Muscle of back (tissue), 3 donors: ENCODE measurements at regions not wholly inside any gene's neighbourhood (a gene's known extent, or its start where the extent isn't known, plus 50 kb on each side); places are given as distances from the start of the nearest gene placed in this dataset.

Experiments
- DNase-seq, 3 donors: peaks; one replicate each; pipeline versions ENCODE4 v3.0.0 to v3.0.0-alpha.2; 2013

- no peak for DNase-seq
Measured at GRCh38 chr4:42330002-42330592, 67.2 kb upstream of the SHISA3 start.

DNA sequence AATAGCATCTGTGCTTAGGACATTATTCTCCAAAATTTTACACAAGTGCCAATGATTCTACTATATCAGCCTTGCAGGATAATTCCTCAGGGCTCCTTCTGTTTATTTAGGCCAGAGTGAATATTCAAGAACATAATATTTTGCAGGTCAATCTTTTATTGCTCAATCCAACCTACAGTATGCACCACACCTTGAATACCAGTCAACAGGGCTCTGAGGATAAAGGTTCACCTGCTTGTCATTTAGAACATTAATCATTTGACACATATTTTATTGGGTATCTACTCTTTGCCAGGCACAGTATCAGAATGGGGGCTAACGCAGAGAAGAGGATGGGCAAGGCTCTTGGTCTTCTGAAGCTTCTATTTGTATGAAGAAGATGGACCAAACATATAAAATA, 66.2 kb upstream of the SHISA3 start:
- DNase-seq, result no peak

DNA sequence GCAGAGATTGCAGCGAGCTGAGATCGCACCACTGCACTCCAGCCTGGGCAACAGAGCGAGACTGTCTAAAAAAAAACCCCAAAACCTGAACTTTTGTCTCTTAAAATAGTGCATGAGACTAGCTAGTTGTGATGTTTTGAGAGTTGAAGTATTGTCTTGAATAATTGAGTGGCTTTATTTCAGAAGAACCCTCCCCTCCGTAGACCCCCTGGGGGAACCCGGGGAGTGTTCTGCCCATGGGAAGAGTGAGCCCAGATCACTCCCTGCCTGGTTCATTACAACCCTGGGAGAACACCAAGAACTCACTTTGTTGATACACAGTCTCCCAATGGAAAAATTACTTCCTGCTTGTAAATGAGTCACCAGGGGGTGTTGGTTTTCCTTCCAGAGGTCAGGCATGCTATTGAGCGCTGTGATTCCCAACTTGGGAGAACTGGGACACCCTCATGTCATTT, 65.3 kb upstream of the SHISA3 start:
- no peak for DNase-seq

DNA sequence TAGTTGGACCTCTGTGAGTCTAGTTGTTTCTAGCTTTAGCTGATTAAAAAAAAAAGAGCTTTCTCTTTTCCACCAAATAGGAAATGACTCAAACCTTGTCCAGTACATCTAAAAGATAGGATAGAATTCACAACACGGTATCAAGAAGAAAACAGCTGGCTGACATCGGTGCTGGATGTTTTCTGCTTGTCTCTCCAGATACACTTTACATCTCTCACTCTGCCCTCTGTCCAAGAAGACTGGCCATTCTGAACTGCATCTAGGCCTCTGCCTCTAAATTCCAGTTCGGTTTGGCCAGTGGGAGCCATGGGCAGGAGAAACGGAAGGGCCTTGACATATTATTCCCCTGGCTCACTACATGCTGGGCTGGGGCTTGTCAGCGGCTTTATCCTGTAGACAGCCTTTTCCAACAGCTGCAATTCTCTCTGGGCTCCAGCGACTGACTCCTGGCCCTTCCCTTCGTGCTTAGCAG, 57.3 kb upstream of the SHISA3 start:
- peak in 2 of 3 donors; percentile 4 to 42 for DNase-seq

- no peak for DNase-seq
Measured at GRCh38 chr4:42341518-42342026, 55.7 kb upstream of the SHISA3 start.

DNA sequence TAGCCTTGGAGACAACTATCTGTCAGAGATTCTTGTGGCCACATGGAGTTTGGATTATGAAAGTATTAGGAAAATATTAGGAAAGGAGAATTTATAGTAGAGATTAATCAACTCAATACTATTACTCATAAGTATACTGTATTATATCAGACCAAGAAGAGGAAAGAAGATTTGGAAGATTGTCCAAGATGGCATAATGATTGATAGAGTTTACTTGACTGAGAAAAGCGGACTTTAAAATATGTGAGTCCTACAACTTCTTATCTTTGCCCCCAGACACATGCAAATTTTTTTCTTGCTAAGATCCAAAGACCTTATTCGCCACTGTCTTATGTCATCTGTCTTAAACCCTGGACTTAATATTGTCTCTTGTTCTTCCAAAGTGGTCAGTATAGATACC, 54.8 kb upstream of the SHISA3 start:
- no peak for DNase-seq

DNA sequence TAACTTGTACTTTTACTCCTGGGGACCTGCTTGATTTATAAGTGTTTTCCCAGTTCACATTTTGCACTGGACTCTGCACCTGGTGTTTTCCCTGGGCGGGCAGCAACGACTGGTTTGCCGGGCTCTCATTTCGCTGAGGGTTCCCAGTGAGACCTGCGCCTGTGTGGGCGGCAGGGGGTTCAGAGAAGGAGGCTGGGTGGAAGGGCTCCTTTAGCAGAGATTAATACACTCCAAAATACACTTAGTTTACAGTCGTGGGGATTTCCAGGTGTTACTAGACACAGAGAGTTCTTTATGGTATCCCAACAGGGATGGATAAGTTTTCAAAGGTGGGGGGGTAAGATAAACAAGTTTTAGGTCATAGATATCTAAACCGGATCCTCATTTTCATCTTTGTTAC, 53.0 kb upstream of the SHISA3 start:
- DNase-seq, result no peak

DNA sequence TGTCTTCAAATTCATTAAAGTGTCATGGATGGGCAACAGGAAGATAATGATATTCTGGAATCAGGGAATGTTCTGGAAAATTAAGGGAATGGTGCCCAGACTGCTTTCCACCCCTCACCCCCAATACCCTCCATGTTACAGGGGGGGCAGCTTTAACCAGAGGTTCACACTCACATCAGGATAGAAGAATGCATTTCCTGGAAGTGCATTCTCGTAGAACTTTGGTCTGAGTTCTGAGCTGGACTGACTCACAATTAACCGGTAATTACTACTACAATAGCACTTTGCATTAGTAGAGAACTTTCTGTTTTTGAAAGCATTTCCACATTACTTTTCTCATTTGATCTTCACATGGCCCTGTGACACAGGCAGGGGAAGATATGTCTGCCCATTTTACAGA, 52.5 kb upstream of the SHISA3 start:
- no peak for DNase-seq

DNA sequence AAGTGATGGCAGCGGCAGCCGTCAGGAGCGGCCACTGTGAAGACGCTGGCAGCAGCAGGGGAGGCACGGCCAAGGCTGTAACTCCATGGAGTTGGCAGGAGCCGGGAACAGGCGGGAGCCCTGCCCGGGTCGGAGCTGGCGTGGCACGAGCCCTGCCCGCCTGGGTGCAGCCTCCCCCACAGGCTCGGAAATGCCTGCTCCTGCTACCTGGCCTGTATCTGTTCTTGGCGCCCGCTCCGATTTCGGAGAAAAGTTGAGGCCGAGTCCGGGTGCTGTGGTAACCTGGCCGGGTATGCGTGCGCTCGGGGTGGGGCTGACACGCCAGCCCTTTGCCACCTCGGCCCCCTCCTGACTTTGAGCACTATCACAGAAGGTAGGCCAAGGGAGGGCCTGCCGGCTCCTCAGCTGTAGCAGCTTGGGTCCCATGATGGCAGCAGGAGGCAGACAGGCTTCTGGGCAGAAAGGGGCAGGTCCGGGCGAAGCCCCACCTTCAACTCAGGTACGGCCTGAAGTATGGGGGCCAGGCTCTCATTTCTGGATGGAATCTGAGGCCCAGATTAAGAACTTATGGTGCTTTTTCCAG, 51.2 kb upstream of the SHISA3 start:
- no peak for DNase-seq

DNA sequence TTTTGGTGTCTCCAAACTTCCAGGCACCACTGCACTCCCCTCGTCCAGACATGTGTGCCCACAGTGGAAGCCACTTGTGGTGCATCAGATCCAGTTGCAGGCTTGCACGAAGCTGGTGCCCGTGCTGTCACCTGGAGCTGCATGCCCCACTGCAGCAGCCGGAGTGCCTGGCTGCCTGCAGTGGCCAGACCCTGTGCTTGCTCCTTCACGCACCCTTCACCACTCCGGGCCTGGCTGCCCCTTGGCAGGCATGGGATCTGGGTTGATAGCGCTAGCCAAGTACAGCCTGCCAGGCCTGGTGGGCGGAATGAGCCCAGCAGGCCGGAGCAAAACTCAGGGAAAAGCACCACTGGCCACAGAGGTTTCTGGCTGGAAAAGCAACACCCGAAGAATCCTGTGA, 50.2 kb upstream of the SHISA3 start:
- DNase-seq, result no peak
